Neural cell (in vitro differentiated cells): ENCODE measurements at regions not wholly inside any gene's neighbourhood (a gene's known extent, or its start where the extent isn't known, plus 50 kb on each side); places are given as distances from the start of the nearest gene placed in this dataset.

Experiments
- H2AFZ ChIP-seq: fragments of 200-600, 300-800 bp; sonication (generic), shearing (Covaris generic); 2 replicates; pipeline ENCODE4 v1.6.0; 2014; ENCODE audit warnings: low read depth, mild to moderate bottlenecking, antibody characterized with exemption, low read length, moderate library complexity
- H3F3A ChIP-seq: fragments of 200-600 bp; shearing (Covaris generic); 2 replicates; pipeline ENCODE4 v1.6.1; 2016; ENCODE audit warnings: mild to moderate bottlenecking, moderate library complexity, mixed read lengths, antibody characterized with exemption, low read length; ENCODE audit not compliant: insufficient read depth, poor library complexity, severe bottlenecking
- H3K27ac ChIP-seq: fragments of 200-600, 300-800 bp; sonication (generic), shearing (Covaris generic); 2 replicates; pipeline ENCODE4 v1.5.1; 2014; ENCODE audit warnings: mild to moderate bottlenecking, low read length, moderate library complexity
- H3K27me3 ChIP-seq: fragments of 300-800, 200-600 bp; sonication (generic), shearing (Covaris generic); 2 replicates; pipeline ENCODE4 v1.6.0; 2014; ENCODE audit warnings: mild to moderate bottlenecking, low read depth, low read length, moderate library complexity; ENCODE audit not compliant: insufficient read depth
- H3K36me3 ChIP-seq: fragments of 300-800, 200-600 bp; sonication (generic), shearing (Covaris generic); 2 replicates; pipeline ENCODE4 v1.5.1; 2014; ENCODE audit warnings: mild to moderate bottlenecking, antibody characterized with exemption, low read length, moderate library complexity; ENCODE audit not compliant: insufficient read depth
- H3K4me2 ChIP-seq: fragments of 300-800, 200-600 bp; sonication (generic), shearing (Covaris generic); 2 replicates; pipeline ENCODE4 v1.6.0; 2014; ENCODE audit warnings: mild to moderate bottlenecking, low read length
- H3K4me3 ChIP-seq: fragments of 300-800, 200-600 bp; sonication (generic), shearing (Covaris generic); 2 replicates; pipeline ENCODE4 v1.5.1; 2014; ENCODE audit warnings: mild to moderate bottlenecking, low read length, moderate library complexity
- H3K79me2 ChIP-seq: fragments of 200-600 bp; shearing (Covaris generic); replicated peaks from 2 replicates; pipeline ENCODE4 v1.6.0; 2014; ENCODE audit warnings: mild to moderate bottlenecking, low read length, moderate library complexity; ENCODE audit not compliant: insufficient read depth
- H3K9ac ChIP-seq: fragments of 300-800, 200-600 bp; sonication (generic), shearing (Covaris generic); 2 replicates; pipeline ENCODE4 v1.6.1; 2016; ENCODE audit warnings: mild to moderate bottlenecking, low read length, mixed read lengths
- H3K9me2 ChIP-seq: fragments of 200-600 bp; shearing (Covaris generic); 2 replicates; pipeline ENCODE4 v1.6.1; 2016; ENCODE audit warnings: mild to moderate bottlenecking, low read length, mixed read lengths; ENCODE audit not compliant: insufficient read depth
- H3K9me3 ChIP-seq: fragments of 200-600, 300-800 bp; sonication (generic), shearing (Covaris generic); 2 replicates; pipeline ENCODE4 v1.6.1; 2016; ENCODE audit warnings: mild to moderate bottlenecking, mixed run types, low read length, moderate library complexity, mixed read lengths
- H4K20me1 ChIP-seq: fragments of 200-600 bp; shearing (Covaris generic); 2 replicates; pipeline ENCODE4 v1.6.1; 2016; ENCODE audit warnings: mild to moderate bottlenecking, mixed run types; ENCODE audit not compliant: insufficient read depth
- CTCF ChIP-seq: fragments of 450-650 bp; IDR thresholded peaks from 2 replicates; pipeline ENCODE4 v1.5.1; 2014; ENCODE audit warnings: antibody characterized with exemption, mild to moderate bottlenecking, moderate library complexity; ENCODE audit not compliant: poor library complexity, severe bottlenecking
- EP300 ChIP-seq: fragments of 450-650 bp; conservative IDR thresholded peaks from 2 replicates; pipeline ENCODE4 v1.6.1; 2014; ENCODE audit warnings: antibody characterized with exemption, mild to moderate bottlenecking, moderate library complexity; ENCODE audit not compliant: poor library complexity, severe bottlenecking
- EZH2 ChIP-seq: fragments of 200-600, 300-800 bp; shearing (Covaris generic), sonication (generic); IDR thresholded peaks from 2 replicates; pipeline ENCODE4 v1.6.1; 2014; ENCODE audit warnings: antibody characterized with exemption, low read length, borderline replicate concordance, mild to moderate bottlenecking; ENCODE audit not compliant: insufficient read depth, poor library complexity, severe bottlenecking
- MXI1 ChIP-seq: fragments of 450-650 bp; conservative IDR thresholded peaks from 2 replicates; pipeline ENCODE4 v1.6.1; 2014; ENCODE audit warnings: antibody characterized with exemption, mild to moderate bottlenecking; ENCODE audit not compliant: poor library complexity, severe bottlenecking
- POLR2AphosphoS5 ChIP-seq: IDR thresholded peaks from 2 replicates; pipeline ENCODE4 v1.6.1; 2012
- RAD21 ChIP-seq: fragments of 450-650 bp; conservative IDR thresholded peaks from 2 replicates; pipeline ENCODE4 v1.6.1; 2014; ENCODE audit warnings: antibody characterized with exemption, mild to moderate bottlenecking, moderate library complexity
- REST ChIP-seq: IDR thresholded peaks from 2 replicates; pipeline ENCODE4 v1.6.1; 2012; ENCODE audit warnings: borderline replicate concordance
- SMC3 ChIP-seq: fragments of 450-650 bp; conservative IDR thresholded peaks from 2 replicates; pipeline ENCODE4 v1.6.1; 2014; ENCODE audit warnings: antibody characterized with exemption, mild to moderate bottlenecking, moderate library complexity; ENCODE audit not compliant: poor library complexity
- TAF1 ChIP-seq: IDR thresholded peaks from 2 replicates; pipeline ENCODE4 v1.6.1; 2012; ENCODE audit warnings: low read depth

- Histone ChIP-seq H3K4me2 (no peak overlapping the region), H3K4me3 (no peak overlapping the region), H3K79me2 (no peaks in the 10 kb centered on the region), H2AFZ (no peak overlapping the region), H3K36me3 (no peaks in the 10 kb centered on the region), H3K9me3 (no peaks in the 10 kb centered on the region), H3K9me2 (no peaks in the 10 kb centered on the region), H3K27ac (no peak overlapping the region), H3K9ac (no peak overlapping the region), H3F3A (no peaks in the 10 kb centered on the region), H4K20me1 (no peaks in the 10 kb centered on the region), H3K27me3 (no peaks in the 10 kb centered on the region)
- no peak for TF ChIP-seq SMC3
- no peak for TF ChIP-seq EZH2
- no peak for TF ChIP-seq CTCF
- TF ChIP-seq TAF1: no peak
- no peak for TF ChIP-seq EP300
- TF ChIP-seq REST: no peak
- TF ChIP-seq RAD21: no peak
- no peak for TF ChIP-seq MXI1
- no peak for TF ChIP-seq POLR2AphosphoS5
These were observed 595.4 kb upstream of the CHORDC1 start for GRCh38 chr11:90818196-90818745.

GRCh38 chr11:90809581-90809980, 586.7 kb upstream of the CHORDC1 start:
- Histone ChIP-seq H3K4me2 (no peak overlapping the region), H3K9me2 (no peaks in the 10 kb centered on the region), H3K27ac (no peak overlapping the region), H3K36me3 (no peaks in the 10 kb centered on the region), H3F3A (no peaks in the 10 kb centered on the region), H3K9me3 (no peaks in the 10 kb centered on the region), H4K20me1 (no peaks in the 10 kb centered on the region), H3K79me2 (no peaks in the 10 kb centered on the region), H3K27me3 (no peaks in the 10 kb centered on the region), H3K9ac (no peak overlapping the region), H2AFZ (no peak overlapping the region), H3K4me3 (no peak overlapping the region)
- no peak for TF ChIP-seq EZH2
- TF ChIP-seq TAF1: no peak
- TF ChIP-seq EP300: no peak
- no peak for TF ChIP-seq CTCF
- no peak for TF ChIP-seq POLR2AphosphoS5
- no peak for TF ChIP-seq SMC3
- TF ChIP-seq RAD21: no peak
